Type B pancreatic cell (in vitro differentiated cells): ENCODE measurements at regions not wholly inside any gene's neighbourhood (a gene's known extent, or its start where the extent isn't known, plus 50 kb on each side); places are given as distances from the start of the nearest gene placed in this dataset.

ENCODE experiments used
- DNase-seq: peaks from one replicate; pipeline ENCODE4 v3.0.0; 2021; ENCODE audit warnings: mixed read lengths; ENCODE audit not compliant: unreplicated experiment; ENCODE audit errors: extremely low spot score
- H3K27ac Mint-ChIP-seq: 2 replicates; pipeline ENCODE4 v1.8.0; 2021; ENCODE audit warnings: mild to moderate bottlenecking, mixed read lengths
- H3K27me3 Mint-ChIP-seq: 2 replicates; pipeline ENCODE4 v1.8.0; 2021; ENCODE audit warnings: mixed read lengths
- H3K36me3 Mint-ChIP-seq: 2 replicates; pipeline ENCODE4 v1.8.0; 2021; ENCODE audit warnings: mixed read lengths
- H3K4me1 Mint-ChIP-seq: one replicate; pipeline ENCODE4 v1.8.0; 2021; ENCODE audit warnings: mixed read lengths; ENCODE audit not compliant: unreplicated experiment
- H3K4me3 Mint-ChIP-seq: 2 replicates; pipeline ENCODE4 v1.8.0; 2021; ENCODE audit warnings: mild to moderate bottlenecking, mixed read lengths
- H3K9me3 Mint-ChIP-seq: 2 replicates; pipeline ENCODE4 v1.8.0; 2021; ENCODE audit warnings: mixed read lengths
- TF ChIP-seq, protein P1 (sequence below): fragments of 200-600 bp; sonication (generic); conservative IDR thresholded peaks from 2 replicates; pipeline ENCODE4 v1.5.0; 2021; ENCODE audit warnings: antibody characterized with exemption, mild to moderate bottlenecking

- TF ChIP-seq, protein P1, sequence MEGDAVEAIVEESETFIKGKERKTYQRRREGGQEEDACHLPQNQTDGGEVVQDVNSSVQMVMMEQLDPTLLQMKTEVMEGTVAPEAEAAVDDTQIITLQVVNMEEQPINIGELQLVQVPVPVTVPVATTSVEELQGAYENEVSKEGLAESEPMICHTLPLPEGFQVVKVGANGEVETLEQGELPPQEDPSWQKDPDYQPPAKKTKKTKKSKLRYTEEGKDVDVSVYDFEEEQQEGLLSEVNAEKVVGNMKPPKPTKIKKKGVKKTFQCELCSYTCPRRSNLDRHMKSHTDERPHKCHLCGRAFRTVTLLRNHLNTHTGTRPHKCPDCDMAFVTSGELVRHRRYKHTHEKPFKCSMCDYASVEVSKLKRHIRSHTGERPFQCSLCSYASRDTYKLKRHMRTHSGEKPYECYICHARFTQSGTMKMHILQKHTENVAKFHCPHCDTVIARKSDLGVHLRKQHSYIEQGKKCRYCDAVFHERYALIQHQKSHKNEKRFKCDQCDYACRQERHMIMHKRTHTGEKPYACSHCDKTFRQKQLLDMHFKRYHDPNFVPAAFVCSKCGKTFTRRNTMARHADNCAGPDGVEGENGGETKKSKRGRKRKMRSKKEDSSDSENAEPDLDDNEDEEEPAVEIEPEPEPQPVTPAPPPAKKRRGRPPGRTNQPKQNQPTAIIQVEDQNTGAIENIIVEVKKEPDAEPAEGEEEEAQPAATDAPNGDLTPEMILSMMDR = no peak
- H3K27me3 Mint-ChIP-seq = peaks cover 6% of the 10 kb centered on the region
- H3K27ac Mint-ChIP-seq = no peak overlapping the region
- H3K4me1 Mint-ChIP-seq = peaks cover 7% of the 10 kb centered on the region
- no peaks in the 10 kb centered on the region for H3K9me3 Mint-ChIP-seq
- no peak overlapping the region for H3K4me3 Mint-ChIP-seq
- H3K36me3 Mint-ChIP-seq = no peaks in the 10 kb centered on the region
- DNase-seq = no peak
Observed at GRCh38 chr12:98352835-98353234, 162.6 kb upstream of the TMPO start.

DNA sequence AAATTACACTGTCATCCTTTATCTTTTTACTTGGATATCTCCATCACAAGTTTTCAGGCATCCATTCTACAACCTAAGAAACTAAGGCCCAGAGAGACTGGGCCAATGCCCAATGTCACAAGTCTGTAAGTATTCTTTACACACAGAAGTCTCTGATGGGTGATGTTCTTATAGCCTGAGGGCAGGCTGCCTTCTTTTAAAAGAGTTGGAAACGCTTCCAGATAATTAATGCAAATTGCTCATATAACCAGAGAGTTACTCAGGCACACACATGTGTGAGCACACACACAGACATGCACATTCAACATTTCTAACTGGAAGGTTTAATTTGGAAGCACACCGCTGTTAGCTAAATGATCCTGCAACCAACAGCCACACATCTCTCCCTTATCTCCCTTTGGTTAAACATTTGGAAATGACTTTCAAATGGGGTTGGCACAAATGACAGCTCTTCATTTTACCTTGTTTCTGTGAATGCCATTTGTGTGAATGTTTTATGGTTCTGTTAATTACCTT is 160.8 kb upstream of the TMPO start:
- peaks cover 16% of the 10 kb centered on the region for H3K27me3 Mint-ChIP-seq
- H3K27ac Mint-ChIP-seq = no peak overlapping the region
- no peaks in the 10 kb centered on the region for H3K36me3 Mint-ChIP-seq
- H3K4me3 Mint-ChIP-seq = no peak overlapping the region
- TF ChIP-seq, protein P1 = no peak
- H3K4me1 Mint-ChIP-seq = peaks cover 7% of the 10 kb centered on the region
- no peaks in the 10 kb centered on the region for H3K9me3 Mint-ChIP-seq
- DNase-seq = no peak

DNA sequence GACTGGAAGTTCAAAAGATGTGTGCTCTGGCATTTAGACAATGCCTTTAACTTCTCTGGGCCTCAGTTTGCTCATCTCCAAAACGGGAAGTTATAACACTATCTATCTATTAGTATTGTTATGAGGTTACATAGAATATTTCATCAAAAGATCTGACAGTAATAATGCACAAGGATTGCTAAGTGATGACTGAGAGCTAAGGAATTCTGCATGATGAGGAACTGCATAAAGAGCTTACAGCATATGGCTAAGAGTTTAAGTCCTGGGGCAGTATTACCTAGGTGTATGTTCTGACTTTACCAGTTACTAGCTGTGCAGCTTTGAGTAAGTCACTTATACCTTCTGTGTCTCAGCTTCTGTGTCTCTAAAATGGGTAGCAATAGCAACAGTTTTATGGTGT is 160.1 kb upstream of the TMPO start:
- Mint-ChIP-seq H3K27me3 (peaks cover 16% of the 10 kb centered on the region), H3K4me3 (no peak overlapping the region), H3K27ac (no peak overlapping the region), H3K36me3 (no peaks in the 10 kb centered on the region), H3K4me1 (peaks cover 7% of the 10 kb centered on the region), H3K9me3 (no peaks in the 10 kb centered on the region)
- TF ChIP-seq, protein P1 = no peak
- no peak for DNase-seq

- Mint-ChIP-seq H3K4me3 (no peak overlapping the region), H3K27ac (no peak overlapping the region), H3K9me3 (no peaks in the 10 kb centered on the region), H3K27me3 (peaks cover 16% of the 10 kb centered on the region), H3K36me3 (no peaks in the 10 kb centered on the region), H3K4me1 (peaks cover 7% of the 10 kb centered on the region)
- TF ChIP-seq, protein P1 = no peak
- DNase-seq = no peak
Observed at GRCh38 chr12:98355933-98356332, 159.5 kb upstream of the TMPO start.

- Mint-ChIP-seq H3K9me3 (no peaks in the 10 kb centered on the region), H3K4me1 (no peaks in the 10 kb centered on the region), H3K27me3 (peaks cover 12% of the 10 kb centered on the region), H3K36me3 (no peaks in the 10 kb centered on the region), H3K4me3 (no peak overlapping the region), H3K27ac (no peak overlapping the region)
- TF ChIP-seq, protein P1 = no peak
- DNase-seq = no peak
Observed at GRCh38 chr12:98358144-98358543, 157.2 kb upstream of the TMPO start.

DNA sequence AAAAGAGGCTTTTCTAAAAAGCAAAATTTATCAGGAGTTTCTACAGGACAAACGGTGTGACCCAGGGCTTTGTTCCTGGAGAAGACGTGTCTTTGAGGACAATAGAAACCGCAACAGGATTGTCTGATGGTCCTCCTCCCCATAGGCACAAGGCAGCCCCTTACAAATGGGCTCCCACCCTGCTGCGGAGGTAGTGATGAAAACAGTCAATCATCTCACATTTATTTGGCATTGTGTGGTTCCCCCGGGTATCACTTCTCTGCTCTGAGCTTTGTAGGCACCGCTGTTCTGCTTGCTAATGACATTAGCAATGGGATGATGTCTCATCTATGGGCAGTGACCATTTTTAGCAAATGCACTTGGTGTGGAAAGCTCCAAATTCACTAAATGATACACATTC is 155.5 kb upstream of the TMPO start:
- Mint-ChIP-seq H3K9me3 (no peaks in the 10 kb centered on the region), H3K4me1 (no peaks in the 10 kb centered on the region), H3K27ac (no peak overlapping the region), H3K36me3 (no peaks in the 10 kb centered on the region), H3K4me3 (no peak overlapping the region), H3K27me3 (peaks cover 23% of the 10 kb centered on the region)
- DNase-seq = no peak
- TF ChIP-seq, protein P1 = no peak
